B cell (primary cell): ENCODE measurements at regions not wholly inside any gene's neighbourhood (a gene's known extent, or its start where the extent isn't known, plus 50 kb on each side); places are given as distances from the start of the nearest gene placed in this dataset.

Experiments used
- ATAC-seq: fragments of 200-7000 bp; cut with Tn5 transposase; one replicate; pipeline ENCODE4 v1.10.0; 2021; ENCODE audit warnings: low read depth, mild to moderate bottlenecking, moderate number of reproducible peaks, moderate library complexity
- CTCF ChIA-PET: fragments of 350-600 bp; sonication (Branson Sonifier 250); formaldehyde crosslinking; loops from one replicate; lab custom pipeline; 2021; ENCODE audit warnings: antibody characterized with exemption, inconsistent platforms; lab: Charles Lee
- POLR2A ChIA-PET: fragments of 350-600 bp; sonication (Branson Sonifier 250); formaldehyde crosslinking; loops from one replicate; lab custom pipeline; 2021; ENCODE audit warnings: antibody characterized with exemption; lab: Charles Lee
- DNase-seq: peaks from one replicate; pipeline ENCODE4 v3.0.0; 2013
- H2AFZ ChIP-seq: 2 replicates; pipeline ENCODE4 v1.6.1; 2012; ENCODE audit warnings: mild to moderate bottlenecking, low read depth, low read length; ENCODE audit not compliant: insufficient read depth, poor library complexity, severe bottlenecking
- H3K27ac ChIP-seq, 2 donors: 1 replicate in 1 of 2; 2 replicates in 1 of 2; pipeline ENCODE4 v1.5.1; 2012 to 2013; ENCODE audit warnings: low read length in 2 of 2, mild to moderate bottlenecking in 2 of 2, moderate library complexity in 1 of 2
- H3K27me3 ChIP-seq, 4 experiments: fragments of 200-600 bp in 1 of 4; sonication (generic) in 1 of 4; replicated peaks in 1 of 4; 1 replicate in 2 of 4; 2 replicates in 2 of 4; pipeline versions ENCODE4 v1.6.1 to v1.7.0; 2013 to 2016; ENCODE audit warnings: low read length in 3 of 4, mild to moderate bottlenecking in 2 of 4, mixed read lengths in 1 of 4, moderate library complexity in 1 of 4; ENCODE audit not compliant: insufficient read depth in 4 of 4, control insufficient read depth in 3 of 4; ENCODE audit errors: control extremely low read depth in 1 of 4
- H3K36me3 ChIP-seq, 2 experiments: replicated peaks in 1 of 2; 1 replicate in 1 of 2; 2 replicates in 1 of 2; pipeline versions ENCODE4 v1.6.1 to v1.7.1; 2013; ENCODE audit warnings: low read length in 1 of 2; ENCODE audit not compliant: insufficient read depth in 2 of 2, control insufficient read depth in 1 of 2; ENCODE audit errors: control extremely low read depth in 1 of 2, extremely low read depth in 1 of 2
- H3K4me1 ChIP-seq, 2 donors: fragments of 200-600 bp in 1 of 2; sonication (generic) in 1 of 2; 1 replicate in 1 of 2; 2 replicates in 1 of 2; pipeline versions ENCODE4 v1.5.1 to v1.6.1; 2013 to 2017; ENCODE audit warnings: low read length in 2 of 2; ENCODE audit not compliant: control insufficient read depth in 2 of 2, insufficient read depth in 2 of 2
- H3K4me2 ChIP-seq: replicated peaks from 2 replicates; pipeline ENCODE3; 2012; ENCODE audit warnings: mild to moderate bottlenecking, low read depth, low read length; ENCODE audit not compliant: poor library complexity, severe bottlenecking
- H3K4me3 ChIP-seq, 5 experiments: fragments of 200-600 bp in 1 of 5; sonication (generic) in 1 of 5; 1 replicate in 3 of 5; 2 replicates in 2 of 5; pipeline versions ENCODE4 v1.5.1 to v1.7.0; 2011 to 2016; ENCODE audit warnings: low read length in 4 of 5, mild to moderate bottlenecking in 4 of 5, low read depth in 2 of 5, control low read depth in 1 of 5, moderate library complexity in 1 of 5; ENCODE audit not compliant: insufficient read depth in 1 of 5; ENCODE audit errors: control extremely low read depth in 1 of 5, extremely low read depth in 1 of 5
- H3K79me2 ChIP-seq: fragments of 200-600 bp; sonication (generic); one replicate; pipeline ENCODE4 v1.6.0; 2016; ENCODE audit warnings: low read length; ENCODE audit not compliant: control insufficient read depth, insufficient read depth
- H3K9ac ChIP-seq: fragments of 200-600 bp; sonication (generic); 2 replicates; pipeline ENCODE4 v1.6.1; 2017; ENCODE audit warnings: mild to moderate bottlenecking, low read length, moderate library complexity
- H3K9me3 ChIP-seq, 3 donors: one replicate each; pipeline versions ENCODE4 v1.6.1 to v1.7.1; 2013; ENCODE audit warnings: low read length in 2 of 3; ENCODE audit not compliant: control insufficient read depth in 2 of 3, insufficient read depth in 1 of 3; ENCODE audit errors: control extremely low read depth in 1 of 3
- H4K20me1 ChIP-seq: 2 replicates; pipeline ENCODE4 v1.6.0; 2012; ENCODE audit warnings: mild to moderate bottlenecking, low read length; ENCODE audit not compliant: insufficient read depth, control insufficient read depth, poor library complexity, severe bottlenecking
- H3K27ac Mint-ChIP-seq: one replicate; pipeline ENCODE4 v1.8.0; 2021; ENCODE audit warnings: mixed read lengths
- H3K27me3 Mint-ChIP-seq: one replicate; pipeline ENCODE4 v1.8.0; 2021; ENCODE audit warnings: mixed read lengths
- H3K4me1 Mint-ChIP-seq: one replicate; pipeline ENCODE4 v1.8.0; 2021; ENCODE audit warnings: mixed read lengths
- H3K4me3 Mint-ChIP-seq: one replicate; pipeline ENCODE4 v1.8.0; 2021; ENCODE audit warnings: mixed read lengths
- H3K9me3 Mint-ChIP-seq: one replicate; pipeline ENCODE4 v1.8.0; 2022; ENCODE audit warnings: mixed read lengths; ENCODE audit not compliant: insufficient read depth
- EZH2 ChIP-seq: IDR thresholded peaks from 2 replicates; pipeline ENCODE4 v1.6.1; 2012; ENCODE audit warnings: borderline replicate concordance, low read depth, mild to moderate bottlenecking, moderate library complexity, low read length; ENCODE audit not compliant: insufficient read depth, poor library complexity, severe bottlenecking
- WGBS: methylation state at CpG from one replicate; pipeline ENCODE4 v1.1.5; 2013; ENCODE audit warnings: missing lambda C conversion rate; ENCODE audit not compliant: insufficient coverage; 5-methylcytosine and 5-hydroxymethylcytosine counted together
- intact Hi-C: fragments of 100-400 bp; cut with micrococcal nuclease; formaldehyde crosslinking; loops from one replicate; pipeline ENCODE4 v1.10.0; 2022
- TF ChIP-seq, protein P1 (sequence below): fragments of 200-600 bp; IDR thresholded peaks from one replicate; pipeline ENCODE4 v1.8.0; 2022; ENCODE audit warnings: antibody characterized with exemption, mild to moderate bottlenecking

DNA sequence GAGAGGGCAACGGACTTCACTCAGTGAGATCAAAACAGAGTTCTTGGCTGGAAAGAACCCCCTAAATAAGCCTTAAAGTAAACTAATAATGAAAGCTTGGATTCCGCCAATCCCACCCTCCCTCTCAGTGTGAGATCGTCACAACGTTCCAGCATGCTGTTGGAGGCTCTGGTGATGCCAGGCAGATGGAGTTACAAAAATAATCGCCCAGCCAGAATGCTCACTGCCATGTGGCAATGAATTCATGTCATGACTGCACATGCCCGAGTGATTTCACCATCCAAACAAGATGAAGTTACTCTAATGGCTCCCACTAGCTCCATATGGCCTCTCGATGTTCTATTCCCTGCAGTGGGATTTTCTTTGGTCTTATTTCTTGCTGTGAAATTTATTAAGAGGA lies 248.0 kb downstream of the SPATA18 start:
- ATAC-seq = no peak
- no peak overlapping the region for H3K4me3 Mint-ChIP-seq
- Histone ChIP-seq H4K20me1 (no peaks in the 10 kb centered on the region), H3K36me3 (no peaks in the 10 kb centered on the region), H3K27me3 (no peaks in the 10 kb centered on the region), H3K9me3 (peaks cover 0 to 3% (median 0%) of the 10 kb centered on the region in 3 donors), H3K4me3 (no peak overlapping the region), H3K4me1 (no peaks in the 10 kb centered on the region), H2AFZ (no peak overlapping the region), H3K9ac (no peak overlapping the region), H3K27ac (no peak overlapping the region), H3K4me2 (no peak overlapping the region), H3K79me2 (no peaks in the 10 kb centered on the region)
- H3K27ac Mint-ChIP-seq = no peak overlapping the region
- intact Hi-C loops = no loop called here
- DNase-seq = no peak
- ChIA-PET POLR2A (no interaction called here), CTCF (no interaction called here)
- H3K27me3 Mint-ChIP-seq = no peaks in the 10 kb centered on the region
- H3K4me1 Mint-ChIP-seq = no peaks in the 10 kb centered on the region
- WGBS = no CpG with 5 or more reads among the region's 7 CpGs
- H3K9me3 Mint-ChIP-seq = no peaks in the 10 kb centered on the region
- TF ChIP-seq, protein P1, sequence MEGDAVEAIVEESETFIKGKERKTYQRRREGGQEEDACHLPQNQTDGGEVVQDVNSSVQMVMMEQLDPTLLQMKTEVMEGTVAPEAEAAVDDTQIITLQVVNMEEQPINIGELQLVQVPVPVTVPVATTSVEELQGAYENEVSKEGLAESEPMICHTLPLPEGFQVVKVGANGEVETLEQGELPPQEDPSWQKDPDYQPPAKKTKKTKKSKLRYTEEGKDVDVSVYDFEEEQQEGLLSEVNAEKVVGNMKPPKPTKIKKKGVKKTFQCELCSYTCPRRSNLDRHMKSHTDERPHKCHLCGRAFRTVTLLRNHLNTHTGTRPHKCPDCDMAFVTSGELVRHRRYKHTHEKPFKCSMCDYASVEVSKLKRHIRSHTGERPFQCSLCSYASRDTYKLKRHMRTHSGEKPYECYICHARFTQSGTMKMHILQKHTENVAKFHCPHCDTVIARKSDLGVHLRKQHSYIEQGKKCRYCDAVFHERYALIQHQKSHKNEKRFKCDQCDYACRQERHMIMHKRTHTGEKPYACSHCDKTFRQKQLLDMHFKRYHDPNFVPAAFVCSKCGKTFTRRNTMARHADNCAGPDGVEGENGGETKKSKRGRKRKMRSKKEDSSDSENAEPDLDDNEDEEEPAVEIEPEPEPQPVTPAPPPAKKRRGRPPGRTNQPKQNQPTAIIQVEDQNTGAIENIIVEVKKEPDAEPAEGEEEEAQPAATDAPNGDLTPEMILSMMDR = no peak
- no peak for TF ChIP-seq EZH2

GRCh38 chr4:52311464-52312125 lies 260.5 kb downstream of the SPATA18 start:
- Mint-ChIP-seq H3K4me3 (no peak overlapping the region), H3K4me1 (no peaks in the 10 kb centered on the region), H3K27me3 (peaks cover 9% of the 10 kb centered on the region), H3K9me3 (no peaks in the 10 kb centered on the region), H3K27ac (no peak overlapping the region)
- Histone ChIP-seq H3K9me3 (no peaks in the 10 kb centered on the region), H3K79me2 (no peaks in the 10 kb centered on the region), H3K4me2 (no peak overlapping the region), H3K27me3 (no peaks in the 10 kb centered on the region), H3K9ac (no peak overlapping the region), H3K27ac (no peak overlapping the region), H2AFZ (no peak overlapping the region), H3K36me3 (no peaks in the 10 kb centered on the region), H3K4me3 (no peak overlapping the region), H3K4me1 (no peaks in the 10 kb centered on the region), H4K20me1 (no peaks in the 10 kb centered on the region)
- TF ChIP-seq, protein P1 = no peak
- TF ChIP-seq EZH2 = no peak
- intact Hi-C loops = no loop called here
- DNase-seq = no peak
- ChIA-PET POLR2A (no interaction called here), CTCF (no interaction called here)
- WGBS = no CpG with 5 or more reads among the region's 2 CpGs
- no peak for ATAC-seq
